ENCODE measurements at regions not wholly inside any gene's neighbourhood (a gene's known extent, or its start where the extent isn't known, plus 50 kb on each side); places are given as distances from the start of the nearest gene placed in this dataset.

GRCh38 chr12:81992461-81992860 lies 233.3 kb upstream of the PPFIA2 start:
- TF ChIP-seq ZNF274 (IDR thresholded peaks at IDR 0.05; ENCODE audit: low read depth, low read length) (no peak), YY1 (IDR thresholded peaks at IDR 0.05; ENCODE audit: insufficient read depth, insufficient read length) (no peak)
